GM11168 (cell line): ENCODE measurements at regions not wholly inside any gene's neighbourhood (a gene's known extent, or its start where the extent isn't known, plus 50 kb on each side); places are given as distances from the start of the nearest gene placed in this dataset.
"Not testable (repeated sequence)": the region's sequence is repeated elsewhere in the genome, so short reads cannot be mapped to it uniquely, and the experiment has no call there.

ENCODE experiments used
- in situ Hi-C: fragments of 300-500 bp; cut with MboI; formaldehyde crosslinking; loops from one replicate; pipeline ENCODE4 v1.12.0; 2022; ENCODE audit warnings: low sequenced_read_pairs; ENCODE audit not compliant: unreplicated experiment

- in situ Hi-C loops: no loop called here
Measured at GRCh38 chr2:224126440-224126839, 87.4 kb upstream of the SERPINE2 start.

GRCh38 chr2:224126003-224126402, 86.9 kb upstream of the SERPINE2 start:
- in situ Hi-C loops: no loop called here

GRCh38 chr2:224122542-224122941, 83.5 kb upstream of the SERPINE2 start:
- in situ Hi-C loops: no loop called here

- in situ Hi-C loops: no loop called here
Measured at GRCh38 chr2:224121406-224122067, 82.5 kb upstream of the SERPINE2 start.

GRCh38 chr2:224120986-224121385, 81.9 kb upstream of the SERPINE2 start:
- in situ Hi-C loops: no loop called here

GRCh38 chr2:224119846-224120245, 80.8 kb upstream of the SERPINE2 start:
- in situ Hi-C loops: not testable (repeated sequence)

- in situ Hi-C loops: no loop called here
Measured at GRCh38 chr2:224114428-224114827, 75.3 kb upstream of the SERPINE2 start.

GRCh38 chr2:224113930-224114329, 74.8 kb upstream of the SERPINE2 start:
- in situ Hi-C loops: not testable (repeated sequence)

- in situ Hi-C loops: no loop called here
Measured at GRCh38 chr2:224111576-224111975, 72.5 kb upstream of the SERPINE2 start.

- in situ Hi-C loops: no loop called here
Measured at GRCh38 chr2:224110811-224111210, 71.7 kb upstream of the SERPINE2 start.

- in situ Hi-C loops: no loop called here
Measured at GRCh38 chr2:224109751-224110150, 70.7 kb upstream of the SERPINE2 start.

GRCh38 chr2:224106794-224107193, 67.7 kb upstream of the SERPINE2 start:
- in situ Hi-C loops: no loop called here

GRCh38 chr2:224104668-224105386, 65.7 kb upstream of the SERPINE2 start:
- in situ Hi-C loops: no loop called here

GRCh38 chr2:224103651-224104050, 64.6 kb upstream of the SERPINE2 start:
- in situ Hi-C loops: no loop called here

- in situ Hi-C loops: no loop called here
Measured at GRCh38 chr2:224102991-224103390, 63.9 kb upstream of the SERPINE2 start.

- in situ Hi-C loops: no loop called here
Measured at GRCh38 chr2:224101820-224102630, 62.9 kb upstream of the SERPINE2 start.

GRCh38 chr2:224099861-224100643, 61.0 kb upstream of the SERPINE2 start:
- in situ Hi-C loops: no loop called here

- in situ Hi-C loops: no loop called here
Measured at GRCh38 chr2:224098481-224099230, 59.6 kb upstream of the SERPINE2 start.

GRCh38 chr2:224094413-224094812, 55.3 kb upstream of the SERPINE2 start:
- in situ Hi-C loops: no loop called here

GRCh38 chr2:224091671-224092070, 52.6 kb upstream of the SERPINE2 start:
- in situ Hi-C loops: not testable (repeated sequence)
